H9 (cell line): ENCODE measurements at regions not wholly inside any gene's neighbourhood (a gene's known extent, or its start where the extent isn't known, plus 50 kb on each side); places are given as distances from the start of the nearest gene placed in this dataset.

Experiments used
- DNase-seq: peaks from one replicate; pipeline ENCODE4 v3.0.0-alpha.2; 2017
- H2AFZ ChIP-seq: one replicate; pipeline ENCODE4 v1.6.1; 2013; ENCODE audit warnings: mild to moderate bottlenecking, low read length, control low read depth, moderate library complexity
- H2AK5ac ChIP-seq: 2 replicates; pipeline ENCODE4 v1.6.1; 2013; ENCODE audit warnings: low read length, control low read depth, mixed read lengths; ENCODE audit not compliant: insufficient read length
- H2BK120ac ChIP-seq: one replicate; pipeline ENCODE4 v1.6.1; 2013; ENCODE audit warnings: low read depth, mild to moderate bottlenecking, low read length, control low read depth, inconsistent platforms; ENCODE audit not compliant: poor library complexity, severe bottlenecking
- H2BK12ac ChIP-seq: 2 replicates; pipeline ENCODE4 v1.6.1; 2013; ENCODE audit warnings: low read length, control low read depth, mixed read lengths, low read depth; ENCODE audit not compliant: insufficient read length
- H2BK15ac ChIP-seq: 2 replicates; pipeline ENCODE4 v1.6.1; 2013; ENCODE audit warnings: low read depth, low read length, control low read depth
- H2BK20ac ChIP-seq: one replicate; pipeline ENCODE4 v1.6.1; 2013; ENCODE audit warnings: low read depth, mild to moderate bottlenecking, low read length, control low read depth, inconsistent platforms; ENCODE audit not compliant: poor library complexity, severe bottlenecking
- H2BK5ac ChIP-seq: 2 replicates; pipeline ENCODE4 v1.6.1; 2013; ENCODE audit warnings: low read length, control low read depth, mixed read lengths; ENCODE audit not compliant: insufficient read length
- H3K14ac ChIP-seq: 2 replicates; pipeline ENCODE4 v1.6.1; 2013; ENCODE audit warnings: low read length, control low read depth; ENCODE audit not compliant: insufficient read depth
- H3K18ac ChIP-seq: 2 replicates; pipeline ENCODE4 v1.6.1; 2013; ENCODE audit warnings: low read depth, mild to moderate bottlenecking, mixed read lengths, low read length, control low read depth; ENCODE audit not compliant: insufficient read length
- H3K23ac ChIP-seq: 2 replicates; pipeline ENCODE4 v1.6.1; 2013; ENCODE audit warnings: low read length, control low read depth, mixed read lengths, low read depth; ENCODE audit not compliant: insufficient read length
- H3K23me2 ChIP-seq: 2 replicates; pipeline ENCODE4 v1.6.1; 2013; ENCODE audit warnings: low read depth, mild to moderate bottlenecking, mixed read lengths, low read length, control low read depth; ENCODE audit not compliant: insufficient read length, poor library complexity, severe bottlenecking
- H3K27ac ChIP-seq: 2 replicates; pipeline ENCODE4 v1.5.1; 2013; ENCODE audit warnings: low read length, control low read depth, mixed read lengths, low read depth; ENCODE audit not compliant: insufficient read length
- H3K27me3 ChIP-seq: 2 replicates; pipeline ENCODE4 v1.6.1; 2013; ENCODE audit warnings: low read length, control low read depth, inconsistent platforms; ENCODE audit not compliant: insufficient read depth
- H3K4ac ChIP-seq: 2 replicates; pipeline ENCODE4 v1.6.1; 2013; ENCODE audit warnings: low read depth, mild to moderate bottlenecking, control low read depth, inconsistent platforms, low read length, moderate library complexity
- H3K4me1 ChIP-seq: 2 replicates; pipeline ENCODE4 v1.6.1; 2013; ENCODE audit warnings: low read length, control low read depth, inconsistent platforms; ENCODE audit not compliant: insufficient read depth
- H3K4me2 ChIP-seq: 2 replicates; pipeline ENCODE4 v1.6.1; 2013; ENCODE audit warnings: low read length, control low read depth, mixed read lengths; ENCODE audit not compliant: insufficient read length, insufficient read depth
- H3K56ac ChIP-seq: 2 replicates; pipeline ENCODE4 v1.6.1; 2013; ENCODE audit warnings: low read depth, mild to moderate bottlenecking, mixed read lengths, low read length, control low read depth; ENCODE audit not compliant: insufficient read length
- H3K79me1 ChIP-seq: 2 replicates; pipeline ENCODE4 v1.6.1; 2013; ENCODE audit warnings: low read depth, mild to moderate bottlenecking, moderate library complexity, low read length, control low read depth, inconsistent platforms; ENCODE audit not compliant: insufficient read depth, poor library complexity, severe bottlenecking
- H3K79me2 ChIP-seq: 2 replicates; pipeline ENCODE4 v1.6.1; 2013; ENCODE audit warnings: low read length, control low read depth, inconsistent platforms; ENCODE audit not compliant: insufficient read depth
- H3K9ac ChIP-seq: 2 replicates; pipeline ENCODE4 v1.6.1; 2013; ENCODE audit warnings: low read length, control low read depth, mixed read lengths; ENCODE audit not compliant: insufficient read length; ENCODE audit errors: extremely low read depth
- H3K9me3 ChIP-seq: one replicate; pipeline ENCODE4 v1.6.1; 2013; ENCODE audit warnings: low read depth, low read length, inconsistent platforms; ENCODE audit not compliant: control insufficient read depth
- H3T11ph ChIP-seq: one replicate; pipeline ENCODE4 v1.6.1; 2013; ENCODE audit warnings: mild to moderate bottlenecking, low read length, control low read depth, inconsistent platforms
- H4K20me1 ChIP-seq: one replicate; pipeline ENCODE4 v1.6.1; 2013; ENCODE audit not compliant: control insufficient read depth, insufficient read length, insufficient read depth
- H4K5ac ChIP-seq: 2 replicates; pipeline ENCODE4 v1.6.1; 2013; ENCODE audit warnings: low read depth, mild to moderate bottlenecking, mixed read lengths, low read length, control low read depth; ENCODE audit not compliant: insufficient read length
- H4K8ac ChIP-seq: replicated peaks from 2 replicates; pipeline ENCODE4 v1.6.1; 2013; ENCODE audit warnings: low read length, control low read depth, mixed read lengths, low read depth; ENCODE audit not compliant: insufficient read length
- H4K91ac ChIP-seq: 2 replicates; pipeline ENCODE4 v1.6.1; 2013; ENCODE audit warnings: low read depth, mild to moderate bottlenecking, moderate library complexity, mixed read lengths, low read length, control low read depth; ENCODE audit not compliant: insufficient read length
- H3K27ac Mint-ChIP-seq, 3 experiments: 2 replicates in 2 of 3; 3 replicates in 1 of 3; pipeline ENCODE4 v1.8.0; 2020 to 2021; ENCODE audit warnings: mixed read lengths in 3 of 3, mild to moderate bottlenecking in 1 of 3, moderate library complexity in 1 of 3
- H3K27me3 Mint-ChIP-seq: 2 replicates; pipeline ENCODE4 v1.8.0; 2021; ENCODE audit warnings: low read depth, mild to moderate bottlenecking, moderate library complexity, mixed read lengths
- H3K36me3 Mint-ChIP-seq, 3 experiments: 2 replicates in 2 of 3; 3 replicates in 1 of 3; pipeline ENCODE4 v1.8.0; 2020 to 2021; ENCODE audit warnings: low read depth in 3 of 3, mixed read lengths in 3 of 3; ENCODE audit not compliant: insufficient read depth in 1 of 3
- H3K4me1 Mint-ChIP-seq, 2 experiments: 2 replicates each; pipeline ENCODE4 v1.8.0; 2020; ENCODE audit warnings: mixed read lengths in 2 of 2
- H3K4me3 Mint-ChIP-seq, 2 experiments: 2 replicates in 1 of 2; 3 replicates in 1 of 2; pipeline ENCODE4 v1.8.0; 2020 to 2021; ENCODE audit warnings: mild to moderate bottlenecking in 2 of 2, mixed read lengths in 2 of 2, moderate library complexity in 1 of 2
- H3K9me3 Mint-ChIP-seq, 2 experiments: 2 replicates in 1 of 2; 3 replicates in 1 of 2; pipeline ENCODE4 v1.8.0; 2020; ENCODE audit warnings: mild to moderate bottlenecking in 2 of 2, mixed read lengths in 2 of 2, moderate library complexity in 1 of 2
- WGBS: extraction: QIAGEN DNeasy Blood & Tissue Kit; methylation state at CpG from one replicate; pipeline ENCODE4 v1.1.7; 2013; ENCODE audit warnings: missing lambda C conversion rate, low lambda C conversion rate, mixed read lengths; ENCODE audit not compliant: insufficient read length; ENCODE audit errors: extremely low coverage; 5-methylcytosine and 5-hydroxymethylcytosine counted together
- TF ChIP-seq, protein P1 (sequence below): fragments of 200-600 bp; sonication (generic); conservative IDR thresholded peaks from 3 replicates; pipeline ENCODE4 v1.8.0; 2021; ENCODE audit warnings: antibody characterized with exemption, mild to moderate bottlenecking

DNA sequence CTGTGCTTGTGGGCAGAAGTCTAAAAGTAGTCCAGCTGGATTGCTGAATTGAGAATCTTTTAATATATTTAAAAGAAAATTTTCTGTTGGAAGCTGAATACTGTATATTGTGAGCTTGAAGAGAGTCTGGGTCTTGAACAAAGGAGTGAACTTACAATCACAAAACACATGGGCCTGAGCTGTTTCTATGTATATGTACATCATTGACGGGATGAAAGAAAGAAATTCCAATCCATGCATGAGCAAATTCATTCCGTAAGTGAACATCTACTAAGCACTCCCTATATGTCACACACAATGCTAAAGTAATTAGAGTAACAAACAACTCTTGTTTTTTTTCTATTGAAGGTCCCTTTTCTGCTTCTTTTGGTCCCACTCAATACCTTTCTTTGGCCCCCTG, 331.0 kb downstream of the HS3ST1 start:
- Histone ChIP-seq H2AK5ac (no peak overlapping the region), H3K27me3 (no peaks in the 10 kb centered on the region), H3K56ac (no peak overlapping the region), H4K8ac (no peak overlapping the region), H2BK20ac (no peak overlapping the region), H3K4me2 (no peak overlapping the region), H2BK12ac (no peak overlapping the region), H2BK5ac (no peak overlapping the region), H3K4ac (no peak overlapping the region), H3T11ph (no peak overlapping the region), H3K27ac (no peak overlapping the region), H4K5ac (no peak overlapping the region), H2BK120ac (no peak overlapping the region), H3K9me3 (no peaks in the 10 kb centered on the region), H3K14ac (no peak overlapping the region), H3K23me2 (no peaks in the 10 kb centered on the region), H3K79me1 (no peaks in the 10 kb centered on the region), H3K9ac (no peak overlapping the region), H3K79me2 (no peaks in the 10 kb centered on the region), H3K18ac (no peak overlapping the region), H2BK15ac (no peak overlapping the region), H2AFZ (no peak overlapping the region), H4K91ac (no peak overlapping the region), H3K23ac (no peak overlapping the region), H4K20me1 (no peaks in the 10 kb centered on the region), H3K4me1 (no peaks in the 10 kb centered on the region)
- WGBS, result no CpG with 5 or more reads among the region's 2 CpGs
- H3K27ac Mint-ChIP-seq, result no peak overlapping the region
- TF ChIP-seq, protein P1, sequence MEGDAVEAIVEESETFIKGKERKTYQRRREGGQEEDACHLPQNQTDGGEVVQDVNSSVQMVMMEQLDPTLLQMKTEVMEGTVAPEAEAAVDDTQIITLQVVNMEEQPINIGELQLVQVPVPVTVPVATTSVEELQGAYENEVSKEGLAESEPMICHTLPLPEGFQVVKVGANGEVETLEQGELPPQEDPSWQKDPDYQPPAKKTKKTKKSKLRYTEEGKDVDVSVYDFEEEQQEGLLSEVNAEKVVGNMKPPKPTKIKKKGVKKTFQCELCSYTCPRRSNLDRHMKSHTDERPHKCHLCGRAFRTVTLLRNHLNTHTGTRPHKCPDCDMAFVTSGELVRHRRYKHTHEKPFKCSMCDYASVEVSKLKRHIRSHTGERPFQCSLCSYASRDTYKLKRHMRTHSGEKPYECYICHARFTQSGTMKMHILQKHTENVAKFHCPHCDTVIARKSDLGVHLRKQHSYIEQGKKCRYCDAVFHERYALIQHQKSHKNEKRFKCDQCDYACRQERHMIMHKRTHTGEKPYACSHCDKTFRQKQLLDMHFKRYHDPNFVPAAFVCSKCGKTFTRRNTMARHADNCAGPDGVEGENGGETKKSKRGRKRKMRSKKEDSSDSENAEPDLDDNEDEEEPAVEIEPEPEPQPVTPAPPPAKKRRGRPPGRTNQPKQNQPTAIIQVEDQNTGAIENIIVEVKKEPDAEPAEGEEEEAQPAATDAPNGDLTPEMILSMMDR, result no peak
- H3K36me3 Mint-ChIP-seq, result peaks cover 0 to 2% (median 0%) of the 10 kb centered on the region in 3 experiments; a peak in 1 of 7 replicates
- no peaks in the 10 kb centered on the region for H3K9me3 Mint-ChIP-seq
- peaks cover 0 to 4% of the 10 kb centered on the region in 2 experiments; a peak in 1 of 4 replicates for H3K4me1 Mint-ChIP-seq
- H3K4me3 Mint-ChIP-seq, result no peak overlapping the region
- H3K27me3 Mint-ChIP-seq, result no peaks in the 10 kb centered on the region
- DNase-seq, result no peak
